Stomach (tissue), 8 donors: ENCODE measurements at regions not wholly inside any gene's neighbourhood (a gene's known extent, or its start where the extent isn't known, plus 50 kb on each side); places are given as distances from the start of the nearest gene placed in this dataset.

Experiments used
- DNase-seq, 2 donors: peaks; one replicate each; pipeline versions ENCODE4 v3.0.0 to v3.0.0-alpha.2; 2013 to 2019
- H3K27ac ChIP-seq, 5 donors: fragments of 200-600 bp in 4 of 5; sonication (generic) in 4 of 5; one replicate each; pipeline ENCODE4 v1.5.1; 2013 to 2019; ENCODE audit warnings: mild to moderate bottlenecking in 1 of 5, moderate library complexity in 1 of 5
- H3K27me3 ChIP-seq, 3 donors: fragments of 200-600 bp; sonication (generic); one replicate each; pipeline ENCODE4 v1.5.1; 2017 to 2019; ENCODE audit warnings: mixed run types in 1 of 3
- H3K36me3 ChIP-seq, 4 donors: fragments of 200-600 bp; sonication (generic); 1 replicate in 3 of 4; 2 replicates in 1 of 4; pipeline ENCODE4 v1.5.1; 2016 to 2019
- H3K4me1 ChIP-seq, 4 donors: fragments of 200-600 bp; sonication (generic); one replicate each; pipeline ENCODE4 v1.5.1; 2016 to 2019
- H3K4me3 ChIP-seq, 4 donors: fragments of 200-600 bp; sonication (generic) in 3 of 4; one replicate each; pipeline ENCODE4 v1.5.1; 2016 to 2019; ENCODE audit warnings: mild to moderate bottlenecking in 1 of 4
- H3K9me3 ChIP-seq, 4 donors: fragments of 200-600 bp; sonication (generic); one replicate each; pipeline ENCODE4 v1.5.1; 2016 to 2019
- CTCF ChIP-seq, 7 experiments: fragments of 450-650 bp in 4 of 7; fragments of 200-600 bp in 3 of 7; sonication (generic) in 3 of 7; IDR thresholded peaks; one replicate each; pipeline ENCODE4 v1.5.1; 2016 to 2019; ENCODE audit warnings: antibody characterized with exemption in 7 of 7, control low read depth in 2 of 7, mild to moderate bottlenecking in 1 of 7
- EP300 ChIP-seq: sonication (generic); formaldehyde crosslinking; IDR thresholded peaks from one replicate; pipeline ENCODE4 v1.6.1; 2017; ENCODE audit warnings: antibody characterized with exemption
- POLR2A ChIP-seq, 4 donors: fragments of 450-650 bp; IDR thresholded peaks; one replicate each; pipeline ENCODE4 v1.6.1; 2016; ENCODE audit warnings: antibody characterized with exemption in 4 of 4, control low read depth in 2 of 4, mild to moderate bottlenecking in 1 of 4, moderate library complexity in 1 of 4
- POLR2AphosphoS5 ChIP-seq, 3 donors: sonication (generic); formaldehyde crosslinking; IDR thresholded peaks; one replicate each; pipeline ENCODE4 v1.6.1; 2016; ENCODE audit warnings: antibody characterized with exemption in 3 of 3
- WGBS, 5 donors: extraction: QIAGEN DNeasy Blood & Tissue Kit in 3 of 5; methylation state at CpG; one replicate each; pipeline versions ENCODE4 v1.1.5 to v1.1.7; 2013 to 2018; 5-methylcytosine and 5-hydroxymethylcytosine counted together
- intact Hi-C: fragments of 100-400 bp; cut with DNase I; formaldehyde crosslinking; loops from one replicate; pipeline ENCODE4 v1.15.1; 2023; ENCODE audit warnings: low total_unique reads
- donor health status: healthy with polysubstance abuse.
- donor health status: Bipolar disorder and iron deficiency.
- donor health status: healthy.

- intact Hi-C loops = no loop called here
- TF ChIP-seq CTCF (IDR thresholded peaks at IDR 0.05) (no peak), POLR2AphosphoS5 (IDR thresholded peaks at IDR 0.05) (no peak), EP300 (no peak), POLR2A (IDR thresholded peaks at IDR 0.05) (no peak)
- Histone ChIP-seq H3K36me3 (no peaks in the 10 kb centered on the region), H3K4me1 (peaks cover 0 to 21% (median 0%) of the 10 kb centered on the region in 4 donors), H3K9me3 (no peaks in the 10 kb centered on the region), H3K4me3 (no peak overlapping the region), H3K27me3 (no peaks in the 10 kb centered on the region), H3K27ac (no peak overlapping the region)
- WGBS, 5 donors = 57 to 63% (median 61%) methylated on average over 4 of the region's 4 CpGs
- no peak for DNase-seq
Measured at GRCh38 chr1:67948151-67949080, 102.0 kb downstream of the DIRAS3 start.

- Histone ChIP-seq H3K27ac (no peak overlapping the region), H3K36me3 (no peaks in the 10 kb centered on the region), H3K27me3 (no peaks in the 10 kb centered on the region), H3K4me3 (no peak overlapping the region), H3K9me3 (no peaks in the 10 kb centered on the region), H3K4me1 (peaks cover 0 to 21% (median 0%) of the 10 kb centered on the region in 4 donors)
- WGBS, 5 donors = 53 to 73% (median 65%) methylated on average over 7 of the region's 7 CpGs
- intact Hi-C loops = no loop called here
- TF ChIP-seq CTCF (IDR thresholded peaks at IDR 0.05) (no peak), POLR2AphosphoS5 (IDR thresholded peaks at IDR 0.05) (no peak)
- DNase-seq = peak in 1 of 2 donors; percentile 18
Measured at GRCh38 chr1:67947114-67947513, 103.3 kb downstream of the DIRAS3 start.

GRCh38 chr1:67945733-67946374 lies 104.6 kb downstream of the DIRAS3 start:
- DNase-seq = peak in 1 of 2 donors; percentile 77
- Histone ChIP-seq H3K36me3 (no peaks in the 10 kb centered on the region), H3K9me3 (no peaks in the 10 kb centered on the region), H3K4me3 (no peak overlapping the region), H3K27me3 (no peaks in the 10 kb centered on the region), H3K4me1 (peaks cover 0 to 21% (median 0%) of the 10 kb centered on the region in 4 donors), H3K27ac (peak overlapping the region in 1 of 5 donors; percentile 22)
- WGBS, 5 donors = 48 to 62% (median 54%) methylated on average over 7 of the region's 7 CpGs
- intact Hi-C loops = no loop called here
- TF ChIP-seq POLR2A (IDR thresholded peaks at IDR 0.05) (no peak), POLR2AphosphoS5 (IDR thresholded peaks at IDR 0.05) (no peak), EP300 (no peak), CTCF (IDR thresholded peaks at IDR 0.05) (no peak)

- Histone ChIP-seq H3K4me3 (no peak overlapping the region), H3K9me3 (no peaks in the 10 kb centered on the region), H3K36me3 (no peaks in the 10 kb centered on the region), H3K4me1 (peaks cover 0 to 25% (median 0%) of the 10 kb centered on the region in 4 donors), H3K27ac (no peak overlapping the region), H3K27me3 (no peaks in the 10 kb centered on the region)
- TF ChIP-seq POLR2AphosphoS5 (IDR thresholded peaks at IDR 0.05) (no peak), CTCF (IDR thresholded peaks at IDR 0.05) (no peak), POLR2A (IDR thresholded peaks at IDR 0.05) (no peak), EP300 (no peak)
- intact Hi-C loops = no loop called here
- DNase-seq = no peak
Measured at GRCh38 chr1:67942274-67942673, 108.2 kb downstream of the DIRAS3 start.
